Coronary artery (tissue), 2 donors: ENCODE measurements at regions not wholly inside any gene's neighbourhood (a gene's known extent, or its start where the extent isn't known, plus 50 kb on each side); places are given as distances from the start of the nearest gene placed in this dataset.

Experiments used
- DNase-seq: peaks from one replicate; pipeline ENCODE4 v3.0.0-alpha.2; 2017; ENCODE audit warnings: low spot score
- H3K27ac ChIP-seq, 2 donors: fragments of 200-600 bp; sonication (generic); one replicate each; pipeline ENCODE4 v1.5.1; 2016 to 2019
- H3K4me3 ChIP-seq: fragments of 200-600 bp; sonication (generic); 2 replicates; pipeline ENCODE4 v1.5.1; 2016; ENCODE audit warnings: mild to moderate bottlenecking, moderate library complexity
- CTCF ChIP-seq: fragments of 200-600 bp; sonication (generic); IDR thresholded peaks from one replicate; pipeline ENCODE4 v1.5.1; 2019; ENCODE audit warnings: antibody characterized with exemption

GRCh38 chr16:72226136-72226535, 54.2 kb upstream of the PMFBP1 start:
- no peak overlapping the region for H3K27ac ChIP-seq
- DNase-seq = no peak
- no peak for TF ChIP-seq CTCF
- H3K4me3 ChIP-seq = no peak overlapping the region

GRCh38 chr16:72224260-72224768, 52.4 kb upstream of the PMFBP1 start:
- H3K4me3 ChIP-seq = no peak overlapping the region
- DNase-seq = no peak
- no peak for TF ChIP-seq CTCF
- no peak overlapping the region for H3K27ac ChIP-seq

DNA sequence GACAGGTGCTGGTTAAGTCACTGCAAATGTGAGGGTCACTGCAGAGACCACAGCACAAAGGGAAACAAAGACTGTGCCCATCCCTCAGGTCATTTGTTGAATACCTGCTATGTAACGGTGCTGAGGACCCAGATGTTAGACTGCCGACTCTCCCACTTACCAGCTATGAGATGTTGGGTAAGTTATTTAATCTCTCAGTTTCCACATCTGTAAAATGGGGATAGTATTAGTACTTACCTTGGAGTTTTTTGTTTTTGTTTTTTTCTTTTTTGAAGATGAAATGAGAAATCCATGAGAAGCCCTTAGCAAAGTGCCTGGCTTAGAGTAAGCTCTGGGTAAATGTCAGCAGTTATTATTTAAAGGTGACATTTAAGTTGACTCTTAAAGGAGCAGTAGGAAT, 50.5 kb upstream of the PMFBP1 start:
- TF ChIP-seq CTCF = no peak
- H3K4me3 ChIP-seq = no peak overlapping the region

More for the DNA sequence above, 50.5 kb upstream of the PMFBP1 start:
- no peak overlapping the region for H3K27ac ChIP-seq
- DNase-seq = no peak
